Breast epithelium (tissue), 4 donors: ENCODE measurements at regions not wholly inside any gene's neighbourhood (a gene's known extent, or its start where the extent isn't known, plus 50 kb on each side); places are given as distances from the start of the nearest gene placed in this dataset.

Experiments used
- DNase-seq, 2 donors: peaks; one replicate each; pipeline ENCODE4 v3.0.0-alpha.2; 2019; ENCODE audit warnings: low spot score in 2 of 2
- H3K27ac ChIP-seq, 2 donors: fragments of 200-600 bp; sonication (generic) in 1 of 2; one replicate each; pipeline ENCODE4 v1.5.1; 2016 to 2019; ENCODE audit warnings: mild to moderate bottlenecking in 1 of 2
- H3K27me3 ChIP-seq, 2 donors: fragments of 200-600 bp; sonication (generic) in 1 of 2; one replicate each; pipeline versions ENCODE4 v1.5.1 to v1.6.0; 2017 to 2019; ENCODE audit warnings: control low read depth in 1 of 2, mild to moderate bottlenecking in 1 of 2
- H3K36me3 ChIP-seq: fragments of 200-600 bp; one replicate; pipeline ENCODE4 v1.5.1; 2019
- H3K4me1 ChIP-seq, 2 donors: fragments of 200-600 bp; sonication (generic); one replicate each; pipeline ENCODE4 v1.5.1; 2016 to 2019; ENCODE audit warnings: control low read depth in 1 of 2
- H3K4me3 ChIP-seq, 3 donors: fragments of 200-600 bp; sonication (generic); 1 replicate in 2 of 3; 2 replicates in 1 of 3; pipeline ENCODE4 v1.5.1; 2016 to 2019; ENCODE audit warnings: mild to moderate bottlenecking in 3 of 3, moderate library complexity in 2 of 3
- H3K9me3 ChIP-seq, 2 donors: fragments of 200-600 bp; sonication (generic) in 1 of 2; one replicate each; pipeline ENCODE4 v1.5.1; 2016 to 2019; ENCODE audit warnings: control low read depth in 1 of 2
- POLR2A ChIP-seq: fragments of 450-650 bp; IDR thresholded peaks from one replicate; pipeline ENCODE4 v1.6.1; 2016; ENCODE audit warnings: antibody characterized with exemption, mild to moderate bottlenecking, moderate library complexity
- POLR2AphosphoS5 ChIP-seq, 3 donors: sonication (generic); formaldehyde crosslinking; IDR thresholded peaks; one replicate each; pipeline ENCODE4 v1.6.1; 2017; ENCODE audit warnings: antibody characterized with exemption in 3 of 3
- intact Hi-C: fragments of 100-400 bp; cut with DNase I; formaldehyde crosslinking; loops from one replicate; pipeline ENCODE4 v1.15.1; 2023; ENCODE audit warnings: low total_unique reads
- TF ChIP-seq, protein P1 (sequence below), 3 donors: fragments of 450-650 bp; IDR thresholded peaks; one replicate each; pipeline ENCODE4 v1.5.1; 2016 to 2017; ENCODE audit warnings: antibody characterized with exemption in 3 of 3, mild to moderate bottlenecking in 3 of 3, moderate library complexity in 3 of 3

DNA sequence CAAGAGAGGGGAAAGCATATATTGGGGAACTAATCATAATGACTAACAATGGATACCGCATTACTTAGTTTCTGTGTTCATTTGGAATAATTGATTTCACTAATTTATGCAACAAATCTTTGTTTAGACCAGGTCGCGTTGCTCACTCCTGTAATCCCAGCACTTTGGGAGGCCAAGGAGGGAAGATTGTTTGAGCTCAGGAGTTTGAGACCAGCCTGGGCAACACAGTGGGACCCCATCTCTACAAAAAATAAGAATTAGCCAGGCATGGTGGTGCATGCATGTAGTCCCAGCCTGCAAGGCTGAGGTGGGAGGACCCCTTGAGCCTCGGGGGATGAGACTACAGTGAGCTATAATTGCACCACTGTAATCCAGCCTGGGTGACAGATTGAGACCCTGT lies 585.7 kb upstream of the CBLB start:
- no peak overlapping the region for H3K27ac ChIP-seq
- no peak overlapping the region for H3K4me3 ChIP-seq
- intact Hi-C loops: no loop called here
- no peaks in the 10 kb centered on the region for H3K36me3 ChIP-seq
- no peaks in the 10 kb centered on the region for H3K4me1 ChIP-seq
- no peaks in the 10 kb centered on the region for H3K27me3 ChIP-seq
- no peaks in the 10 kb centered on the region for H3K9me3 ChIP-seq
- DNase-seq: no peak
- TF ChIP-seq POLR2A: no peak
- TF ChIP-seq POLR2AphosphoS5 (IDR thresholded peaks at IDR 0.05): no peak
- TF ChIP-seq, protein P1, sequence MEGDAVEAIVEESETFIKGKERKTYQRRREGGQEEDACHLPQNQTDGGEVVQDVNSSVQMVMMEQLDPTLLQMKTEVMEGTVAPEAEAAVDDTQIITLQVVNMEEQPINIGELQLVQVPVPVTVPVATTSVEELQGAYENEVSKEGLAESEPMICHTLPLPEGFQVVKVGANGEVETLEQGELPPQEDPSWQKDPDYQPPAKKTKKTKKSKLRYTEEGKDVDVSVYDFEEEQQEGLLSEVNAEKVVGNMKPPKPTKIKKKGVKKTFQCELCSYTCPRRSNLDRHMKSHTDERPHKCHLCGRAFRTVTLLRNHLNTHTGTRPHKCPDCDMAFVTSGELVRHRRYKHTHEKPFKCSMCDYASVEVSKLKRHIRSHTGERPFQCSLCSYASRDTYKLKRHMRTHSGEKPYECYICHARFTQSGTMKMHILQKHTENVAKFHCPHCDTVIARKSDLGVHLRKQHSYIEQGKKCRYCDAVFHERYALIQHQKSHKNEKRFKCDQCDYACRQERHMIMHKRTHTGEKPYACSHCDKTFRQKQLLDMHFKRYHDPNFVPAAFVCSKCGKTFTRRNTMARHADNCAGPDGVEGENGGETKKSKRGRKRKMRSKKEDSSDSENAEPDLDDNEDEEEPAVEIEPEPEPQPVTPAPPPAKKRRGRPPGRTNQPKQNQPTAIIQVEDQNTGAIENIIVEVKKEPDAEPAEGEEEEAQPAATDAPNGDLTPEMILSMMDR (IDR thresholded peaks at IDR 0.05): no peak

DNA sequence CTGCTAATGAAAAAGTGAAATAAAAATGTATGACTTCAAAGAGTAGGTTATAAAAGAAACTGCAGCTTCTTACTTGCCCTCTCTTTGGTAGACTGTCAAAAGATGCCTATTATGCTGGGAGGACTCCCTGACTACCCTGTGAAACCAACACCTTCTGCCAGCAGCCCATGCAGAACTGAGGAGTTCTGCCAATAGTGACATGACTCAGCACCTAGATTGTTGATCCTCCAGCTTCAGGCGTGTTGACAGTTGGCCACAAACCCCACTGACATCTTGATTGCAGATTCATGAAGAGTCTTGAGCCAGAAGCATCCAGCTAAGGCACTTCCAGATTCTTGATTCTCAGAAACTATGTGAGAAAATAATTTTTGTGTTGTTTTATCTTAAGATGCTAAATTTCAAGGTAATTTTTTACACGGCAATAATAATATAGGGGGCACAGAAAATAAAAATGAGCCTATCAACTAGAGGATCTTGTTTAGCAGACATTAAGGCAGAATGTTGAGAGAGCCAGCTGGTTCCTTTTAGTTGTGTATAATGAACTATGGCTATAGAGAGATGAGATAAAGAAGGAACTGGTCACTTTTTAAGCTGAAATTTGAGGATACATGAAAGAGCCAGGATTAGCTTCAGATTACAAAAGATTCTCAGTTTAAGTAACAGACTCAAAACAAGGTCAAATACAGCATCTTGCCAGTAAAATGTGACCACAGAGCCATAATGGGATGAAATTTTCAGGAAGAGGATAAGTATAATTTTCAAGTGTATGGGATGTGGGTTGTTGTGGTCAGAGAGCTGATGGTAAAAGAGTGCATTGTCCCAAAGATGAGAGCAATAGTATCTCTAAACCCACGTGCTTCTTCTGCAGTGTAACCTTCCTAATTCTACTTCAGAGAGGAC lies 588.7 kb upstream of the CBLB start:
- Histone ChIP-seq H3K9me3 (no peaks in the 10 kb centered on the region), H3K4me3 (no peak overlapping the region), H3K4me1 (no peaks in the 10 kb centered on the region), H3K27me3 (no peaks in the 10 kb centered on the region), H3K36me3 (no peaks in the 10 kb centered on the region), H3K27ac (no peak overlapping the region)
- TF ChIP-seq POLR2AphosphoS5 (IDR thresholded peaks at IDR 0.05) (no peak), POLR2A (no peak)
- TF ChIP-seq, protein P1 (IDR thresholded peaks at IDR 0.05): no peak
- peak; percentile 35 to 60 for DNase-seq
- intact Hi-C loops: no loop called here

DNA sequence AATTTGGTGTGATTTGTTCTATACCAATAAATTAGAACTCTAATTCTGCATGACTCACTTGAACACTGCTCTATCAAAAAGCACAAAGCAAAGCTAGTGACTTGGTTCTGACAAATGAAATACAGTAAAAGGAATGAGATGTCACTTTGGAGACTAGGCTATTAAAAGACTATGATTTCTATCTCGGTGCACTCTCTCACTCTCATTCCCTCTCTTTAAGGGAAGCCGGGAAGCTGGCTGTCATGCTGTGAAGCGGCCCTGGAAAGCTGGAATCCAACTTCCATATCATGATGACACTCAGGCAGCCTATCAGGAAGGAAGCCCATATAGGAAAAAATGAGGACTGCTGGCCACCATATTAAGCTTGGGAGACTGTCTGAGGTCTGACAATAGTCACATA lies 590.1 kb upstream of the CBLB start:
- Histone ChIP-seq H3K4me3 (no peak overlapping the region), H3K9me3 (no peaks in the 10 kb centered on the region), H3K4me1 (no peaks in the 10 kb centered on the region), H3K27me3 (no peaks in the 10 kb centered on the region), H3K27ac (no peak overlapping the region), H3K36me3 (no peaks in the 10 kb centered on the region)
- TF ChIP-seq, protein P1 (IDR thresholded peaks at IDR 0.05): no peak
- TF ChIP-seq POLR2A (no peak), POLR2AphosphoS5 (IDR thresholded peaks at IDR 0.05) (no peak)
- intact Hi-C loops: no loop called here
- DNase-seq: no peak

DNA sequence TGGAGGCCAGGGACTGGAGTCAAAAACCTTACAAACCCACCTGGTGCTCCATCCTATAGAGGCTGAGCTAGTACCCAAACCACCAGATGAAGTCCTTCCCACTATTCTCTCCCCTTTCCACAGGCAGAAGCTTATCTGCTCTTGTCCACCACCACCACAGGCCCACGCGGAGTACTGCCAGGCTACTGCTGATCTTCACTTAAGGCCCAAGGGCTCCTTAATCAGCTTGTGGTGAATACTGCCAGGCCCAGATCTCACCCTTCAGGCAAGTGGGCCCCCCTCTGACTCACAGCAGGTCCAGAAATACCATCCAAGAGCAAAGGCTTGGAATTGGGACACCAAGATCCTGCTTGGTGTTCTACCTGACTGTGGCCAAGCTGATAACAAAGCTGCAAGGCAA lies 598.1 kb upstream of the CBLB start:
- Histone ChIP-seq H3K4me3 (no peak overlapping the region), H3K9me3 (no peaks in the 10 kb centered on the region), H3K27ac (no peak overlapping the region), H3K4me1 (no peaks in the 10 kb centered on the region), H3K36me3 (no peaks in the 10 kb centered on the region), H3K27me3 (no peaks in the 10 kb centered on the region)
- no peak for DNase-seq
- intact Hi-C loops: no loop called here
- no peak for TF ChIP-seq POLR2AphosphoS5 (IDR thresholded peaks at IDR 0.05)
- no peak for TF ChIP-seq POLR2A
- TF ChIP-seq, protein P1 (IDR thresholded peaks at IDR 0.05): no peak
